Stimulated activated CD4-positive, alpha-beta T cell treated with anti-CD3 and anti-CD28 coated beads, TNF-alpha, amount 100 ng/mL, for 48 hours (primary cell): ENCODE measurements at regions not wholly inside any gene's neighbourhood (a gene's known extent, or its start where the extent isn't known, plus 50 kb on each side); places are given as distances from the start of the nearest gene placed in this dataset.

Source experiments
- DNase-seq, 3 donors: peaks; one replicate each; pipeline ENCODE4 v3.0.0-alpha.2; 2020; ENCODE audit warnings: low read depth in 3 of 3

DNA sequence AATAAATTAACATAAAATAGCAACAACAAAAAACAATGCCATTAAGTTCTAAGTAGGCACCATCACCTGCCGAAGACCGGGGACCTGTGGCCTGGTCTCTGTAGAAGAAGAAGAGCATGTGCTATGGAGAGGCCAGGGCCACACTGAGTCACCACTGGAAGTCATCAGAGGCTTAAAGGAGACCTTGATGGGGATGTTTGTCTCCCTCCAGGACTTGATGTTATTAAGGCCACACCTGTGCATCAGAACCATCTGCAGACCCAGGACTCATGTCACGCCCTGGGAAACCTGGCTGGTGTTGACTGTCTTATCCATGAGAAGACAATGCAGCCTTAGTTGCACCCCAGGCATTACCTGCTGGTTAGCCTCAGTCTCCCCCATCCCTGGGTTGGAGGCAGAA lies 292.3 kb downstream of the AACS start:
- no peak for DNase-seq

DNA sequence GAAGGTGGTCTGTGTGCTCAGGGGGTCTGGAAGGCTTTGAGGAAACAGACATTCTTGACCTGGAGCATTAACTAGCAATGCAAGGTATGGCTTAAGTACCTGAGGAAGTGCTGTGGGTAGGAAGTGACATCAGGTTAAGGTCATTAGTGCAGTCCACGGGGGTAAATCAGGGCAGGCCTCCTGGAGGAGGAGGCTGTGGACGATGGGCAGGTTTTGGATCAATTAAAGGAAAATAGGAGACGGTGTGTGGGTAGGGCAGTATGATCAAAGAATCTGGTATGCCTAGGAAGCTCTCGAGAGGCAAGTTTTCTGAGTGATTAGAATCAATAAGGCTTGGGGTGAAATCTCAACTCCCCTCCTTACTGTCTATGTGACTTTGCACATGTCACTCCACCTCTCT lies 295.3 kb downstream of the AACS start:
- no peak for DNase-seq

DNA sequence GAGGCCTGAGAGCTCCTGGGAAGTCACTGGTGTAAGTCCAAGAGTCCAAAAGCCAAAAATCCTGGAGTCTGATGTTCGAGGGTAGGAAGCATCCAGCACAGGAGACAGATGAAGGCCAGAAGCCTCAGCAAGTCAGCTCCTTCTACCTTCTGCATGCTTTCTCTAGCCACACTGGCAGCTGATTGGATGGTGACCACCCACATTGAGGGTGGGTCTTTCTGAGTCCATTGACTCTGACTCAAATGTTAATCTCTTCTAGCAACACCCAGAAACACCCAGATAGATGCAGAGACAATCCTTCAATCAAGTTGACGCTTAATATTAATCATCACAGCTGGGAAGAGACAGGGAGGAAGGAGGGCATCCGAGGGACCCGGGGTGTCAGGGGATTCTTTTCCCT lies 305.8 kb downstream of the AACS start:
- DNase-seq: no peak

DNA sequence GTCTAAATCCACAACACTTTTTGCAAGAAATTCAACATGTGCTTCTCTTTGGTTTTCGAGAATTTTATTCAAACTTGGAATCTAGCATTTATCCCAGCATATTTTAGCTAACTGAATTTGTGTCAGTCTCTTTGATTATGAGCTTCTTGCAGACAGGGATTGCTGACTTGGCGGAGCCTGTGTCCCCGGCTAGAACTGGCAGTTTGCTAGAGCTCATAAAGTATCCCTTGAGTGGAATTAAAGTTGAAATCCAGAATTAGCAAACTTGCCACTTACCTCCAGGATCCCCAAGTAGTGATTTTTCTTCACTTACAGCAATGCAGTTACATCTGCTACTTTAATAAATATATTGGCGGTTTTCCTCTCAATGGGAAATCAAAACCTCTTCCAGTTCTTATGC lies 306.9 kb downstream of the AACS start:
- DNase-seq: no peak

DNA sequence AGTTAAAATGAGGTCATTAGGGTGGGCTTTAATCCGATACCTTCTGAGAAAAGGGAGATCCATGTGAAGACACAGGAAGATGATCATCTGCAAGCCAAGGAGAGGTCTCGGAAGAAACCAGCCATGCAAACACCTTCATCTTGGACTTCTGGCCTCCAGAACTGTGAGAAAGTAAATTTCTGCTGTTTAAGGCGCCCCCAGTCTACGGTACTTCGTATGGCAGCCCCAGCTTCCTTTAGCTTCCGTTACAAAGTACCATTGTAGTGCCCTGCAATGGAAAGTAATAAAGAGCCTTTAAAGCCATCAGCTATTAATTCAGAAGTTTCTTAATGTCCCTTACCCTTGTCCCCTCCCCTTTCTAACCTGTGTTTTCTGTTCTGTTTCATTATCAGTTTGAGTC lies 308.1 kb downstream of the AACS start:
- no peak for DNase-seq

DNA sequence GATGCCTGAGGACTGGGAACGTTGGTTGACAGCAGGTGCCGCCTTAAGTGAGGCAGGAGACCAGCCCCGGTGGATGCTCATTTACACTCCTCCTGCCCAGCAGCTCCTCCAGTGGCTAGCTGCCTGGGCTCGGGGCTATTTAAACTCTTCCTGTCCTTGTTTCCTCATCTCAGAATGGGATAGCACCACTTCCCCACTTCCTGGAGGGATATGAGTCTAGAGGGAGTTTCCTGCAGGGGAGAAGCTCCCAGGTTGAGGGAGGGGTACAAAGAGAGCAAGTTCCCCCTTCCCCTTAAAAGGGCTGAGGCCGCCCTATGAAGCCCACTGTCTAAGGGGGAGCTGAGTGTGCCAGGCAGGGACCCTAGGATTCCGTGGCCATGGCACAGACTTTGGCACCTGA lies 311.2 kb downstream of the AACS start:
- no peak for DNase-seq

DNA sequence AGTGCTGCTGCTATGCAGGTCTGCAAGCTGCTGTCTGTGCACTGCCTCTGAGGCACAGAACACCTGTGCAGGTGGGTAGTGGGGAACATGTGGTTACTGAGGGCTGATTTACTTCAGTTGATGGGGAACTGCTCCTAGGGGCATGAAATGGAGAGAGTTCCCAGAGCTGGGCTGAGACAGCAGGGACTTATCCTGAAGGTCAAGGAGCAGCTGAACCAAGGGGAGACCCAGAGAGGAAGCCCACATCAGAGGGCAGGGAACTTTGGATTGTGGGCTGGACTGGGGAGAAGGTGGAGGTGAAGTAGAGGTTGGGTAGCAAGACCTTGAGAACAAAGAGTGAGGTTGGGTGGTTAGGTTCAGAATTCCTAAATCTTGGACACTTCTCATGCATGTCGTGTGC lies 311.9 kb downstream of the AACS start:
- DNase-seq: no peak

DNA sequence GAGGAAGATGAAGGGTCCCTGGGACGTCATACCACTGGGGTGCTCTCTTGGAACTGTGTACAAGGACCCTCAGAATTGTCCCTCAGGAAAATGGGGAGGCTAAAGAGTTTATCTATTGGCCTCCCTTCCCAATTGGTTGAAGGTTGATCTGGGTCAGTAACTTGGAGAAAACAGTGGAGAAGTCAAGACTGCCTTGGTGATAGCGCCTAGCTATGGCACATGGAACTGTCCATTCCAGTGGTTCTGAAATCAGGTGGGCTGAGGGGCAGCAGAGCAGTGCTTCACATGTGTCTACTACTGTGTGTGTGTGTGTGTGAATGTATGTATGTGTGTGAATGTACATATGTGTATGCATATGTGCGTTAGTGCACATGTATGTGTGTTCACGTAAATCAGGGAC lies 316.1 kb downstream of the AACS start:
- no peak for DNase-seq

DNA sequence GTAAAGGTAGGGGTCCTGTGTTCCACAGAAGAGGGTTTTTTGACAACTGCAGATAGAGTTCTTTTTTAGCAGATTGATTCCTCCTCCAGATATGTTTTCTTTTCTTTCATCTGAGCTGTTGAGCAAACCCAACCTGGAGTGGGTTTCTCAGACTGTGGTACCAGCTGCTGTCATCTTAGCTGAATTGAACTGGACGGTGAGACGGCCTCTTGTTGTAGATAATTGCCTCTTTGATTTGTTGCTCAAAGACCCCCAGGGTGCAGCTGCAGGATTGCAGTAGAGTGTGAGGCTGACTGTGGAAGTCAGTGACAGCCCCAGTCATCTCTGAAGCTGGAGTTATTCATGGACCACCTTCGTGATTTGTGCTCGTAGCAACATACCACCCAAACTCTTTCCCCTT lies 317.7 kb downstream of the AACS start:
- DNase-seq: no peak

DNA sequence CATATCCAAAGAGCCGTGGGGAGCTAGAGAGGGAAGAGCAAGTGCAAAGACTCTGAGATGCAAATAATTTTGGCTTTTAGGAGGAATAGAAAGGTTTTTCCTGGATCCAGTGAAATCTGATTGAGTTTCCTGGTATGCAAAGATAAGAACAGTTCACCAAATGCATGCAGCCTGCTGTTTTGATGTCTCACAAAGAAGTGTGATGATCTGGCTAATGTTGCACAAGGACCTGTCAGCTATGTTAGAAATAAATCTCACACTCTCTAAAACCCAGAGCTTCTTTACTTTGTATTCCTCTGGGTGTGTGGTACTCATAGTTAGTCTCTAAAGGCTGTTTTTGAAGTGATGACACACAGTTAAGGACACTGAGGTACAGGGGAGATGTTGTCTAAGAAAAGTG lies 321.4 kb downstream of the AACS start:
- no peak for DNase-seq

DNA sequence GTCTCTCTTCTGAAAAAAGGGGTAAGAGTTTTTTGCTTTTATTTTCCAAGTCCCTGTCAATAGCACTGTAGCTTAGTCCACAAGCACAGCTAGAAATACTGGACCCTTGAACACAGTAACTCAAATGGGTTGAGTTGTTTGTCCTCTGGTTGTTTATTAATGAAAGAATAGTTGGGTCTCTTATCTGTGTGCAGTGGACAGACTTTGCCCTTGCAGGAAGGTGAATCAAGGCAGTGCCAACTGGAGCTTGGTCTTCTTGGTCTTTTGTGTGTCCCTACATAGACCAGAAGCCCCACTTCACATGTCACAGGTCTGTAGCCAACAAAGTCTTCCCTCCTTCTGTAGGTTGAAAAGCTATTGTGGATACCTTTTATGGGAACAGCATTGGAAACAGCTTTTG lies 322.0 kb downstream of the AACS start:
- DNase-seq: no peak

DNA sequence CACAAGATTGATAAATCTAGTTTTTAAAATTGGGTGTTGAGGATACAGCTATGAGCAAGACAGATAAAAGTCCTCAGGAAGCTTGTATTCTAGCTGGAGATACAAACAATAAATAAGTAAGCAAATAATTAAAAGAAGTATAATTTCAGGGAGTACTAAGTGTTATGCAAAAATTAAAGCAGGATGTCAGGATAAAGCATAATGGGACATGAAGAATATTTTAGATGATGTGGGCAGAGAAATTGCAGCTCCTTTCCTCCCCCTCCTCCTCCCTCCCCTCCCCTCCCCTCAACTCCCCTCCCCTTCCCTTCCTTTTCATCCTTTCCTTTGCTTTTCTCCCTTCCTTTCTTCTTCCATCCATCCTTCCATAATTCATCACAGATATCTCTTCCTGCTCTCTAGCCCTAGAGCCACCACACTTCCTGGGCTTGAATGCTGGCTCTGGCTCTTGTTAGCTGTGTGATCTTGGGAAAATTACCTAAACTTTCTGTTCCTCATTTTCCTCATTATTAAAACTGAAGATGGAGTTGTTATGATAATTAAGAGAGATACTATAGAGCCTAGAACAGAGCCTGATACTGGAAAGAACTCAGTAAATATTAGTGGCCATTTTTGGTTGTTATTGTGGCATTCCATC lies 323.9 kb downstream of the AACS start:
- no peak for DNase-seq

DNA sequence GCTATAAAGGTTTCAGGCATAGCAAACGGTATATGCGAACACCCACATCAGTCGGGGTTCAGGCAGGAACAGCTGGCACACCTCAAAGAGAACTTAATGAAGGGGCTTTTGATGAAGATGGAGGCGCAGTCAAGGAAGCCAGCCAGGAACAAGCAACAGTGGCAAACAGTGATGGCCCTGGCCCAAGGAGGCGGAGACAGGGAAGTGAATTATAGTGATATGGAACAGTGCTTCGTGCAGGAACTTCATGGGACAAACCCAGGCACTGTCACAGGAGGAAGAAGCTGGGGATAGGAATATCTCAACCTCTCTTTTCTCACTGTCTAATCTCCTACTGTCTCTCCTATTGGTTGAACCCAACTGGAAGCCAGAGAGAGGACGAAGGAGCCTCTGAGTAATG lies 328.3 kb downstream of the AACS start:
- DNase-seq: no peak

DNA sequence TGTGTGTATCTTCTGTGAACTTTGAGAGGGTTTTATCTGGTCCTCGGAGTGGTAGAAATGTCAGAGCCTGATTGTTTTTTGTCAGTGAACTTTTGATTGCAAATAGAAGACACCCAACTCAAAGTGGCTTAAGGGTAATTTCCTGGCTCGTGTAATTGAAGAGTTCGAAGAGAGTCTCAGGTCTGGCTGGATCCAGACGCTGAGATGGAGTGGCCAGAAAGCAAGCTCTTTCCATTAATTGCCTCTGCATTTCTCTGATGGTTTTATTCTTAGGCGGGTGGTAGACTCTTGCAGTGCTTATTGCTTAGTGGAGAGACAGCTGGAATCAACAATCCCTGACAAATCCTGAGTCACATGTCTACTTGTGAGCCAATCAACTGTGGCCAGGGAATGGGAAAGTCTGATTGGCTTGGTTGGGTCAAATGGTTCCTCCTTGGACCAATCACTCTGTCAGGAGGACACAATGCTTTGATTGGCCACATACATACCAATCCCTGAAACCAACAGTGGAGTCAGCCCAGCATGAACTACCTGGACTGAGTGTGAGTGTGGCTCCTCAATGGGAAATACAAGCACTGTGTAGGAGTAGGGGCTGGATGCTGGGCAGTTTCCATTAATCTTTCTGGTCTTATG lies 330.5 kb downstream of the AACS start:
- no peak for DNase-seq

DNA sequence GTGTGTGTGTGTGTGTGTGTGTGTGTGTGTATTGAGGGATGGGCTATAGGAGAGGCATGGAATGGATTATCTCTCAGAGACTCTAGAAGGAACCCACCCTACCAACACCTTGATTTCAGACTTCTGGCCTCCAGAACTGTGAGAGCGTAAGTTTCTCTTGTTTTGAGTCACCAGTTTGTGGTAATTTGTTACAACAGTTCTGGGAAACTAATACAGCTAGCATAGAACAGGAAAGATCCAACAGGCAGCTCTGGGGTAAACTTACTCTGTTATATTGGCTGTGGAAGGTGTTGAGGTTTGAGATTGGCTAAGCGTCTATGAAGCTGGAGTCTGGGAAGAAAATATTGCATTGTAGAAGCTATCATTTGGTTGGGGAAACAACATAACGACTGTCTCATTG lies 334.3 kb downstream of the AACS start:
- DNase-seq: no peak

DNA sequence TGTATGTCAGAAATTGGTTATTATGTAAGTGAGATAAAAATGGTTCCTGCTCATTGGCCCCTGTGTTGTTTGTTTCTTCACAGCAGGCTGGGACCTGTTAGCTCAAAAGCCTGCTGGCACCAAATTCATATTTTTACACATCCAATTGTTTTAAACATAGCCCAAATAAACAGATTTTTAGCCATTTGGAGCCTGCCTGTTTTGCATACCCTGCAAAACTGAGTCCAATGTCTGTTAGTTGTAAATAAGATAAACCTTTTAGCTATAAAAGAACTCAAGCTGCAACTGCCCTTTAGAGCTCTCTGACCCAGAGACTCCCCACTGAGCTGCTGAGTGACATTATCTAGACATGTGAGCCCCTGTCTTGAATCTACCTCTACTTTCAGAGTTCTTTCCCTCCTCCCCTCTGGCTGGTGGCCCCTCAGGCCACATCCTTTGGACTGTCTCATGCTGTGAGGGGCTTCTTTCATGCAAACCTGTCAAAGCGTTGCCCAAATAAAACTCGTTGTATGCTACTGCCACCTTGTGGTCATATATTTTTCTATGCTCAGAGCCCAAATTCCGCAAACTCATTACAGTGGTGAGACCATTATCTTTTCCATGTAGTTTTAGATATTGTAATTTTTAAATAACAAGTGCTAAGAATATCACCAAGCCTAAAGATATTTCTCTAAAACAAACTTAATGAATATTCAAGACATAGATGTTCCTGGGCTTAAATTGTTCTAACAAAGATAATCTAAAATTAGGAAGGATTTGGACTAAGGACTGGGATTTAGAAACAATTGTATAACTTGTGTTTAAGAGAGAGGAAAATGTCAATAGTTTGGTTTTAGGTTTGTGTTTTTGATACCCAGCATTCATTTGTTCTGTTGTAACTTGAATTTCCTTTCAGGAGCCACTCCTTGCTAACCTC lies 337.9 kb downstream of the AACS start:
- DNase-seq: no peak

DNA sequence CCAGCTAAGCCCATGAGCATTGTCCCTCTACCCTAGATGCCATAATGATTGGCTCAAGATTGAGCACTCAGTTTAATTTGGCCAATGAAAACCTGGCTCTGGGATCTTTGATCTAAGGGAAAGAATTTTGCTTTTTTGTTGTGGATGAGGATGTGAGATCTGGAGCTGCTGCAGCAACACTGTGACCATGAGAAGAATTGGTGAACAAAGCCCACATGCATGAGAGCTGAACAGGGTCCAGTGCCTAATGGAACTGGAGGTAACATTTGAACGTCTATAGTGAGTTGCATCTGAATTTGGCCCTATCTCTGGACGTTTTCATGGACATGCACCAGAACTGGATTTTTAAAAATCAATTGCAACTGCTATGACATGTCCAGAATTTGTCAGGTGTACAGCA lies 338.6 kb downstream of the AACS start:
- DNase-seq: no peak

DNA sequence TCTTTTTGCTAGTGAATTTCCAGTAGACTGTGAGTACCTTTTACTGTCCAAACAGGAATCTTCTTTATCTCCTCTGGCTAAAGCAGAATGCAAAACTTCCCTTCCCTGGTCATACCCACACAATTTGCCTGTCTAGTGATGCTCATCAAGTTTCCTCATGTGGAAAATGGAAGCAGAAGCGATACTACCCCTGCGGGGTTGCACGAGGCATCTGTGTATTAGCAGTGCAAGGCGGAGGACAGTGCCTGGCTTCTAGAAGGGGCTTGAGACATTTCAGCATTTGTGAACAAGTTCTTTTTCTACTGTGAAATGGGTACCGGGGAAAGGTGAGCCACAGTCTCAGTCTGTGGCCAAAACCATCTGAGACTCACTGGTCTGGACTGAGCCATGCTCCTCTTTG lies 340.9 kb downstream of the AACS start:
- no peak for DNase-seq

DNA sequence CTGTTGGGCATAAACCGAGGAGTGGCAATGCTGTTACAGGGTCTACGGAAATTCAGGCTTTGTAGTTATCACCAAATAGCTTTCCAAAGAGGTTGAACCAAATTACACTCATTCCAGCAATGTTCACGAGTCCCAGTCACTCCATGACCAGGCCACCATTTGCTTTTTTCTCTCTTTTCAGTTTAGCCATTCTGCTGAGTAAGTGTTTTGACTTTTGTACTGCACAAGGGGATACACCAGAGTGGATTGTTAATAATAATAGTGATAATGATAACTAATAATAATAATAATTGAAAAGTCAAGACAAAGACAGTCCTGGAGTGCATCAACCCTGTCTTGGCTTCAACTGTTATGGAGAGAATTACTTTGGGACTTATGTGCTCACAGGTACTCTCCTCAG lies 343.5 kb downstream of the AACS start:
- DNase-seq: no peak

DNA sequence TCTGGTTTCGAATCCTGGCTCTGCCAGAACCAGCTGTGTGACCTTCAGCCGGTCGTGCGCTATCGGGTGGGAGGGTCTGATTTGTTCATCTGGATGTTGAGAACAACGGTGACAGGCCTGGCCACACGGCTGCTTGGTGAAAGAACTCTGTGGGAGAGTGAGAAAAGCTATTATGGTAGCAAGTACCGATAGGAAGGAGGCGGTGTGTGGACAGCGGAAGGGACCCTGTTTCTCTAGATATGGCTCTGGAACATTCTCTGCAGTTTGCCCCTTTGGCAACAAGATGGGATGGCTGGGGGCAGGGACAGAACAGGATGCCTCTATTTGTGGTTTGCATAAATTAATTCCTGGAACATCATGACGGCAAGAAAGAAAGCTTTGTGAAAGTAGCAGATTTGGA lies 347.3 kb downstream of the AACS start:
- DNase-seq: no peak

DNA sequence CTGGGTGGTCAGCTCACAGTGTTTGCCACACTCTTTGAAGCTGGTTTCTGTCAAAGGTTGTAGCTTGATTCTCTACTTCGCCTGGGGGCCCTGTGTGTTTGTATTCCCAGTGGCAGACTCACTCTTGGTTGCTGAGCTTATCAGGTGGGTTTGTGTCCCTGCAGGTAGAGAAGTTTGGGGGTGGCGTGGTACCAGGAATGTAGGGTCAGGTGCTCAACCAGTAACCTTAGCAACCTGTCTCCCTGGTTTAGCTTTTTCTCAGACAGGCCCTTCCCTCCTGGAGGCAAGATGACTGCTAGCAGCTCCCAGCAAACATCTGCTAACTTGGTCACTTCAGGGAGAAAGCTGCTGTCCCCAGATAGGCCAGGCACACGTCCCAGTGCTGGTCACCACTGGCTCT lies 352.2 kb downstream of the AACS start:
- no peak for DNase-seq

DNA sequence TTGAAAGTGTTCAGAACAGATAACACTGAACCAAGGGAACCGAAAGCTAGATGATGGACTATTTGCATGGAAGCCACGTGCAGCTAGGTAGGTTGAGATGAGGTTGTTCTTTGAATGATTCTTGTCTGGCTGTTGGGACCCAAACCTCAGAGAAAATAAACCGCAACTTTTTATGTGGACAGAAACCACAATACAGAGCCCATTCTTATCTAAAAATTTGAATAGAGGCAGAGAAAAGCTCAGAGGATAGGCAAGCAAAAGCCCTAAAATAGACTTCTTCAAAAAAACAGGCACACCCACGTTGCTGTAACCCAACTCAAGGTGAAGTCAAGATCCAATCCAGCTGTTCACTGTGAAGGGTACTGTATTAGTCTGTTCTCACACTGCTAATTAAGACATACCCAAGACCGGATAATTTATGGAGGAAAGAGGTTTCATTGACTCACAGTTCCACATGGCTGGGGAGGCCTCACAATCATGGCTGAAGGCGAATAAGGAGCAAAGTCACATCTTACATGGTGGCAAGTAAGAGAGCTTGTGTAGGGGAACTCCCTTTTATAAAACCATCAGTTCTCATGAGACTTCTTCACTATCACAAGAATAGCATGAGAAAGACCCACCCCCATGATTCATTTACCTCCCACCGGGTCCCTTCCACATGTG lies 353.8 kb downstream of the AACS start:
- no peak for DNase-seq

DNA sequence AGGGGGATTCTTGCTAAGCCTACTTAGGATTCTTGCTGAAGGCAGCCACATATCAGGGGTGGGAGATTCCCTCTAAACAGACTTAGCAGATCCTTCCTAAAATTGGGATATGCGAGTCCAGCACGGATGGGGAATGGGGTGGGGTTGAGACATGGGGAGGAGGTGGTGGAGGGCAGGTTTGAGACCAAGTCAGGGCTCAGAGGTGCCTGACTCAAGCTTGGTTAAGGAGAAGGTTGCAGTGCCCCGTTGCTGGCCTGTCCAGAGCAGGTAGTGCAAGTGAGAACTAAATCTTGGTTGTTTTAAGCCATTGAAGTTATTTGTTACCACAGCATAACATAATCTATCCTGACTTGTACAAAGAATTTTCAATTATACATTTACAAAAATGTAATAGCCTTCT lies 359.7 kb downstream of the AACS start:
- DNase-seq: no peak
